MCF 10A (cell line): ENCODE measurements at regions not wholly inside any gene's neighbourhood (a gene's known extent, or its start where the extent isn't known, plus 50 kb on each side); places are given as distances from the start of the nearest gene placed in this dataset.

Source experiments
- BruUV-seq: library from RNA; stranded (reverse); fragments of 400-500 nt; replicated peaks from 2 replicates; lab custom pipeline; 2021; lab: Mats Ljungman, UMichigan
- CTCF ChIA-PET: fragments of 300-600 bp; sonication (Branson Sonifier 250); formaldehyde crosslinking; extraction: SDS; loops from one replicate; lab custom pipeline; 2021; ENCODE audit warnings: antibody characterized with exemption, inconsistent platforms; lab: Yijun Ruan, JAX
- POLR2A ChIA-PET: fragments of 300-600, 350-650 bp; sonication (Branson Sonifier 250); formaldehyde crosslinking; extraction: SDS; loops from one replicate; lab custom pipeline; 2020; ENCODE audit warnings: antibody characterized with exemption, inconsistent platforms; lab: Yijun Ruan, JAX
- DNase-seq: peaks from one replicate; pipeline ENCODE4 v3.0.0-alpha.2; 2018; ENCODE audit not compliant: unreplicated experiment
- H3K27ac Mint-ChIP-seq: one replicate; pipeline ENCODE4 v1.8.0; 2022; ENCODE audit warnings: mild to moderate bottlenecking, low read depth, mixed read lengths; ENCODE audit not compliant: unreplicated experiment
- H3K27me3 Mint-ChIP-seq: one replicate; pipeline ENCODE4 v1.8.0; 2022; ENCODE audit warnings: mixed read lengths; ENCODE audit not compliant: insufficient read depth, unreplicated experiment
- H3K36me3 Mint-ChIP-seq: one replicate; pipeline ENCODE4 v1.8.0; 2022; ENCODE audit warnings: mild to moderate bottlenecking, moderate library complexity, mixed read lengths; ENCODE audit not compliant: insufficient read depth, unreplicated experiment
- H3K4me1 Mint-ChIP-seq: one replicate; pipeline ENCODE4 v1.8.0; 2022; ENCODE audit warnings: mixed read lengths; ENCODE audit not compliant: insufficient read depth, unreplicated experiment
- H3K4me3 Mint-ChIP-seq: one replicate; pipeline ENCODE4 v1.8.0; 2022; ENCODE audit warnings: mild to moderate bottlenecking, moderate library complexity, mixed read lengths; ENCODE audit not compliant: unreplicated experiment
- H3K9me3 Mint-ChIP-seq: one replicate; pipeline ENCODE4 v1.8.0; 2022; ENCODE audit warnings: mixed read lengths; ENCODE audit not compliant: unreplicated experiment
- CTCF ChIP-seq: fragments of 200-600 bp; IDR thresholded peaks from one replicate; pipeline ENCODE4 v1.8.0; 2022; ENCODE audit warnings: antibody characterized with exemption, mild to moderate bottlenecking; ENCODE audit not compliant: unreplicated experiment
- intact Hi-C: fragments of 100-400 bp; cut with micrococcal nuclease; formaldehyde crosslinking; loops from 2 replicates; pipeline ENCODE4 v1.14.1; 2022

GRCh38 chr13:88651531-88651930, 980.4 kb downstream of the SLITRK5 start:
- Mint-ChIP-seq H3K4me3 (no peak overlapping the region), H3K27ac (no peak overlapping the region), H3K27me3 (no peaks in the 10 kb centered on the region), H3K9me3 (peaks cover 6% of the 10 kb centered on the region), H3K36me3 (no peaks in the 10 kb centered on the region), H3K4me1 (peaks cover 9% of the 10 kb centered on the region)
- TF ChIP-seq CTCF = no peak
- no peak for DNase-seq
- no TSS peak for BruUV-seq
- CTCF ChIA-PET = interaction anchor here (0.7 kb wide), 2 partner anchors 61 to 1369 kb away, joined by 3 to 4 read pairs; no protein-coding TSS in a partner anchor
- intact Hi-C loops = no loop called here
- POLR2A ChIA-PET = no interaction called here

GRCh38 chr13:88656751-88657150, 985.6 kb downstream of the SLITRK5 start:
- peak; percentile 49 for DNase-seq
- TF ChIP-seq CTCF = no peak
- H3K9me3 Mint-ChIP-seq = no peaks in the 10 kb centered on the region
- no peaks in the 10 kb centered on the region for H3K36me3 Mint-ChIP-seq
- intact Hi-C loops = no loop called here
- H3K27ac Mint-ChIP-seq = peak overlapping the region; percentile 7
- peaks cover 15% of the 10 kb centered on the region for H3K4me1 Mint-ChIP-seq
- CTCF ChIA-PET = no interaction called here
- H3K4me3 Mint-ChIP-seq = no peak overlapping the region
- POLR2A ChIA-PET = interaction anchor here (0.7 kb wide), 1 partner anchor 32 kb away, joined by 3 read pairs; no protein-coding TSS in a partner anchor
- BruUV-seq = no TSS peak
- no peaks in the 10 kb centered on the region for H3K27me3 Mint-ChIP-seq

- no peak for TF ChIP-seq CTCF
- Mint-ChIP-seq H3K27ac (no peak overlapping the region), H3K4me1 (no peaks in the 10 kb centered on the region), H3K4me3 (no peak overlapping the region), H3K36me3 (no peaks in the 10 kb centered on the region), H3K27me3 (no peaks in the 10 kb centered on the region), H3K9me3 (no peaks in the 10 kb centered on the region)
- POLR2A ChIA-PET = no interaction called here
- CTCF ChIA-PET = interaction anchor here (0.7 kb wide), 1 partner anchor 10 kb away, joined by 6 read pairs; no protein-coding TSS in a partner anchor
- no TSS peak for BruUV-seq
- intact Hi-C loops = no loop called here
- DNase-seq = no peak
Observed at GRCh38 chr13:88670509-88670908, 999.3 kb downstream of the SLITRK5 start.

GRCh38 chr13:88674841-88675240, 1003.7 kb downstream of the SLITRK5 start:
- no peak for DNase-seq
- Mint-ChIP-seq H3K4me1 (no peaks in the 10 kb centered on the region), H3K27me3 (no peaks in the 10 kb centered on the region), H3K9me3 (no peaks in the 10 kb centered on the region), H3K27ac (no peak overlapping the region), H3K36me3 (no peaks in the 10 kb centered on the region), H3K4me3 (no peak overlapping the region)
- CTCF ChIA-PET = no interaction called here
- POLR2A ChIA-PET = no interaction called here
- no TSS peak for BruUV-seq
- TF ChIP-seq CTCF = no peak
- intact Hi-C loops = no loop called here
